PC-3 (cell line): ENCODE measurements at regions not wholly inside any gene's neighbourhood (a gene's known extent, or its start where the extent isn't known, plus 50 kb on each side); places are given as distances from the start of the nearest gene placed in this dataset.

ENCODE experiments used
- ATAC-seq: fragments of 200-7000 bp; cut with Tn5 transposase; 2 replicates; pipeline ENCODE4 v1.9.1; 2020; ENCODE audit warnings: mild to moderate bottlenecking, moderate library complexity
- BruUV-seq: library from RNA; stranded (reverse); fragments of 400-500 nt; replicated peaks from 2 replicates; lab custom pipeline; 2021; lab: Mats Ljungman, UMichigan
- CTCF ChIA-PET: fragments of 300-600 bp; sonication (Branson Sonifier 250); formaldehyde crosslinking; loops from one replicate; lab custom pipeline; 2022; ENCODE audit warnings: antibody characterized with exemption; lab: Charles Lee
- POLR2A ChIA-PET: fragments of 300-600 bp; sonication (Branson Sonifier 250); formaldehyde crosslinking; loops from one replicate; lab custom pipeline; 2022; ENCODE audit warnings: antibody characterized with exemption; ENCODE audit not compliant: unreplicated experiment; lab: Charles Lee
- DNase-seq: peaks from one replicate; pipeline ENCODE4 v3.0.0-alpha.2; 2015
- H2AFZ ChIP-seq: fragments of 300-600 bp; sonication (generic); 2 replicates; pipeline ENCODE4 v1.6.0; 2016; ENCODE audit warnings: antibody characterized with exemption, low read length
- H3F3A ChIP-seq: fragments of 300-600 bp; sonication (generic); one replicate; pipeline ENCODE4 v1.6.0; 2017; ENCODE audit warnings: antibody characterized with exemption, low read length, control low read depth, mild to moderate bottlenecking; ENCODE audit not compliant: unreplicated experiment
- H3K27ac ChIP-seq: fragments of 300-600 bp; sonication (generic); 2 replicates; pipeline ENCODE4 v1.5.1; 2016; ENCODE audit warnings: mild to moderate bottlenecking, low read length
- H3K27me3 ChIP-seq: fragments of 300-600 bp; sonication (generic); 2 replicates; pipeline ENCODE4 v1.6.1; 2016; ENCODE audit warnings: low read length, mixed read lengths
- H3K36me3 ChIP-seq: fragments of 300-600 bp; sonication (generic); 2 replicates; pipeline ENCODE4 v1.6.1; 2016; ENCODE audit warnings: low read depth, mixed run types, low read length, mixed read lengths
- H3K4me1 ChIP-seq: fragments of 300-600 bp; sonication (generic); 2 replicates; pipeline ENCODE4 v1.5.1; 2016; ENCODE audit warnings: low read length; ENCODE audit not compliant: insufficient read depth
- H3K4me2 ChIP-seq: fragments of 300-600 bp; sonication (generic); 2 replicates; pipeline ENCODE4 v1.6.0; 2016; ENCODE audit warnings: low read length
- H3K4me3 ChIP-seq: fragments of 300-600 bp; sonication (generic); 2 replicates; pipeline ENCODE4 v1.5.1; 2016; ENCODE audit warnings: mild to moderate bottlenecking, low read length, mixed read lengths
- H3K79me2 ChIP-seq: fragments of 300-600 bp; sonication (generic); 2 replicates; pipeline ENCODE4 v1.6.1; 2017; ENCODE audit warnings: low read length, mixed read lengths
- H3K9ac ChIP-seq: fragments of 300-600 bp; sonication (generic); 2 replicates; pipeline ENCODE4 v1.6.0; 2016; ENCODE audit warnings: mild to moderate bottlenecking, low read length
- H3K9me2 ChIP-seq: fragments of 300-600 bp; sonication (generic); replicated peaks from 2 replicates; pipeline ENCODE4 v1.6.1; 2016; ENCODE audit warnings: mixed run types, low read length, mixed read lengths
- H3K9me3 ChIP-seq: fragments of 300-600 bp; sonication (generic); 2 replicates; pipeline ENCODE4 v1.6.1; 2016; ENCODE audit warnings: low read length, mixed read lengths
- H4K20me1 ChIP-seq: fragments of 300-600 bp; sonication (generic); 2 replicates; pipeline ENCODE4 v1.6.1; 2016; ENCODE audit warnings: low read length, mixed read lengths
- EZH2 ChIP-seq: fragments of 300-600 bp; sonication (generic); IDR thresholded peaks from one replicate; pipeline ENCODE4 v1.6.1; 2017; ENCODE audit warnings: antibody characterized with exemption, mild to moderate bottlenecking, low read length; ENCODE audit not compliant: unreplicated experiment
- EZH2phosphoT487 ChIP-seq: fragments of 300-600 bp; sonication (generic); IDR thresholded peaks from 2 replicates; pipeline ENCODE4 v1.6.1; 2018; ENCODE audit warnings: mild to moderate bottlenecking, antibody characterized with exemption, low read length, borderline replicate concordance
- intact Hi-C: fragments of 100-400 bp; cut with micrococcal nuclease; formaldehyde crosslinking; loops from 2 replicates; pipeline ENCODE4 v1.9.0; 2023
- TF ChIP-seq, protein P1 (sequence below): fragments of 300-600 bp; sonication (generic); conservative IDR thresholded peaks from 2 replicates; pipeline ENCODE4 v1.5.1; 2017; ENCODE audit warnings: antibody characterized with exemption, low read depth, mild to moderate bottlenecking, low read length

DNA sequence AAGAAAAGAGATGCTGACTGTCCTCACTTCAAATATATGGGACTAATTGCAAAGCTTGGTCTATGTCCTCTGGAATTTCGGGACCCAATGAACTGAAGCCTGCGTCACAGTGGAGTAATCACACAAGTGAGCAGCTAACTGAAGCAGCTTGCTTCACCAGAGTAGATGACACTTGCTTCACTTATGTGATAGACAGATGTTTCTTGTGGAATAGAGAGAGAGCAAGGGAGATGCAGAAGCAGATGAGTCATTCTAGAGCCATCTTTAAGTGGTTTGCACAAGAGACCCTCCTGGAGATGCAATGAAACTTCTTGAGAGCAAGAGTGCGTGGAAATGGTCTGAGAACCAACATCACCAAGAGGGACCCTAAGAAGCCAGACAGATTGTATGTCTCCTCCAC is 1537.1 kb upstream of the FLRT2 start:
- H3K27me3 ChIP-seq: no peaks in the 10 kb centered on the region
- H3K36me3 ChIP-seq: no peaks in the 10 kb centered on the region
- H4K20me1 ChIP-seq: no peaks in the 10 kb centered on the region
- H3K4me2 ChIP-seq: no peak overlapping the region
- H2AFZ ChIP-seq: no peak overlapping the region
- H3K9ac ChIP-seq: no peak overlapping the region
- CTCF ChIA-PET: no interaction called here
- POLR2A ChIA-PET: no interaction called here
- TF ChIP-seq, protein P1, sequence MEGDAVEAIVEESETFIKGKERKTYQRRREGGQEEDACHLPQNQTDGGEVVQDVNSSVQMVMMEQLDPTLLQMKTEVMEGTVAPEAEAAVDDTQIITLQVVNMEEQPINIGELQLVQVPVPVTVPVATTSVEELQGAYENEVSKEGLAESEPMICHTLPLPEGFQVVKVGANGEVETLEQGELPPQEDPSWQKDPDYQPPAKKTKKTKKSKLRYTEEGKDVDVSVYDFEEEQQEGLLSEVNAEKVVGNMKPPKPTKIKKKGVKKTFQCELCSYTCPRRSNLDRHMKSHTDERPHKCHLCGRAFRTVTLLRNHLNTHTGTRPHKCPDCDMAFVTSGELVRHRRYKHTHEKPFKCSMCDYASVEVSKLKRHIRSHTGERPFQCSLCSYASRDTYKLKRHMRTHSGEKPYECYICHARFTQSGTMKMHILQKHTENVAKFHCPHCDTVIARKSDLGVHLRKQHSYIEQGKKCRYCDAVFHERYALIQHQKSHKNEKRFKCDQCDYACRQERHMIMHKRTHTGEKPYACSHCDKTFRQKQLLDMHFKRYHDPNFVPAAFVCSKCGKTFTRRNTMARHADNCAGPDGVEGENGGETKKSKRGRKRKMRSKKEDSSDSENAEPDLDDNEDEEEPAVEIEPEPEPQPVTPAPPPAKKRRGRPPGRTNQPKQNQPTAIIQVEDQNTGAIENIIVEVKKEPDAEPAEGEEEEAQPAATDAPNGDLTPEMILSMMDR: no peak
- TF ChIP-seq EZH2 (no peak), EZH2phosphoT487 (no peak)
- H3F3A ChIP-seq: no peaks in the 10 kb centered on the region
- no peaks in the 10 kb centered on the region for H3K79me2 ChIP-seq
- DNase-seq: no peak
- intact Hi-C loops: no loop called here
- no peak overlapping the region for H3K4me3 ChIP-seq
- H3K9me3 ChIP-seq: peaks cover 5% of the 10 kb centered on the region; the same call in 1 of the 2 replicates
- no peaks in the 10 kb centered on the region for H3K4me1 ChIP-seq
- ATAC-seq: no peak
- BruUV-seq: no TSS peak
- no peaks in the 10 kb centered on the region for H3K9me2 ChIP-seq
- no peak overlapping the region for H3K27ac ChIP-seq

DNA sequence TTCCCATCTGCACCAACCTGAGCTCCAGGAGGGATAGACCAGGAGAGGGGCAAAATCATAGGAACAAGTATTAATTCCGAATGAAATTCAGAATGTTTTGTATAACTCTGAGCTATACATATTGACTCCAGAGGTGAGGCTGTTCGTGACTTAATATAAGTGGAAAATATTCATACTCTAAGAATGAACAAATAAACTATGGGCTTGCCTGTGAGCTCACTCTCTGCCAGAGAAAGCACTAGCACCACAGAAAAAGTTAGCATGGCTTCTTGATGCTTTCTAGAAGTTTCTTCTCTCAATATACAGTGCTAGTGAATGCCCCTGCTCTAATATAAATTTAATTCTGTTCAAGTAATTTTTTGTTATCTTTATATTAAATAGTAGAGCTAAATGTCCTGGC is 1536.4 kb upstream of the FLRT2 start:
- Histone ChIP-seq H3K4me2 (no peak overlapping the region), H3K4me1 (no peaks in the 10 kb centered on the region), H2AFZ (no peak overlapping the region), H3K9me2 (no peaks in the 10 kb centered on the region), H3F3A (no peaks in the 10 kb centered on the region), H3K9me3 (peaks cover 4% of the 10 kb centered on the region; the same call in 1 of the 2 replicates), H3K27me3 (no peaks in the 10 kb centered on the region), H3K79me2 (no peaks in the 10 kb centered on the region), H4K20me1 (no peaks in the 10 kb centered on the region), H3K27ac (no peak overlapping the region), H3K36me3 (no peaks in the 10 kb centered on the region), H3K9ac (no peak overlapping the region), H3K4me3 (no peak overlapping the region)
- ATAC-seq: no peak
- TF ChIP-seq EZH2phosphoT487 (no peak), EZH2 (no peak)
- TF ChIP-seq, protein P1: no peak
- no peak for DNase-seq
- ChIA-PET CTCF (no interaction called here), POLR2A (no interaction called here)
- intact Hi-C loops: no loop called here
- no TSS peak for BruUV-seq

DNA sequence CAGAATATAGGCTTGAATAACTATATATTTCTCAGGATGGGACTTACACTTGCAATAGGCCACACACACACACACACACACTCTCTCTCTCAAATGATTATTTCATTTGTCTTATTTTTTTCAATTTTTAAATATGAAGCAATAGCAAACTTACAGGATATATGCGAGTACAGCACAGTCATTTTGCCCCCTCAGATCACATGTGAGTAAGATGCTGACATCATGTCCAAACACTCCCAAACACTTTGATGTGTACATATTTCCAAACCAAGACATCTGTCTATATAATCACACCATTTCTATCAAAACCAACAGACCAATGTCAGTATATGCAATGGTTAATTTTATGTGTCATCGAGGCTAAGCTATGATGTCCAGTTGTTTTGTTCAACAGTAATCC is 1535.9 kb upstream of the FLRT2 start:
- H3K9ac ChIP-seq: no peak overlapping the region
- no peaks in the 10 kb centered on the region for H3K9me2 ChIP-seq
- H3F3A ChIP-seq: no peaks in the 10 kb centered on the region
- H2AFZ ChIP-seq: no peak overlapping the region
- BruUV-seq: no TSS peak
- no peaks in the 10 kb centered on the region for H3K36me3 ChIP-seq
- no peaks in the 10 kb centered on the region for H4K20me1 ChIP-seq
- CTCF ChIA-PET: no interaction called here
- no peak for ATAC-seq
- no peak overlapping the region for H3K27ac ChIP-seq
- H3K4me2 ChIP-seq: no peak overlapping the region
- no peaks in the 10 kb centered on the region for H3K4me1 ChIP-seq
- no peak overlapping the region for H3K4me3 ChIP-seq
- no peaks in the 10 kb centered on the region for H3K79me2 ChIP-seq
- TF ChIP-seq, protein P1: no peak
- TF ChIP-seq EZH2phosphoT487: no peak
- TF ChIP-seq EZH2: no peak
- H3K27me3 ChIP-seq: no peaks in the 10 kb centered on the region
- POLR2A ChIA-PET: no interaction called here
- no peaks in the 10 kb centered on the region for H3K9me3 ChIP-seq
- intact Hi-C loops: no loop called here
- no peak for DNase-seq
